Endothelial cell of umbilical vein (primary cell): ENCODE measurements at regions not wholly inside any gene's neighbourhood (a gene's known extent, or its start where the extent isn't known, plus 50 kb on each side); places are given as distances from the start of the nearest gene placed in this dataset.

Experiments used
- EZH2 ChIP-seq: IDR thresholded peaks from 2 replicates; pipeline ENCODE4 v1.6.1; 2012; ENCODE audit warnings: borderline replicate concordance, low read depth, mild to moderate bottlenecking, moderate library complexity, low read length, inconsistent platforms; ENCODE audit not compliant: severe bottlenecking
- FOS ChIP-seq: IDR thresholded peaks from 2 replicates; pipeline ENCODE4 v1.6.1; 2011; ENCODE audit warnings: mild to moderate bottlenecking, low read length, moderate library complexity, borderline replicate concordance; ENCODE audit not compliant: insufficient read depth
- JUN ChIP-seq: IDR thresholded peaks from 2 replicates; pipeline ENCODE4 v1.6.1; 2011; ENCODE audit warnings: borderline replicate concordance, low read depth; ENCODE audit not compliant: insufficient read length, insufficient read depth
- MYC ChIP-seq: IDR thresholded peaks from one replicate; pipeline ENCODE4 v1.6.1; 2011; ENCODE audit warnings: mild to moderate bottlenecking, low read depth, low read length
- POLR2A ChIP-seq: IDR thresholded peaks from 2 replicates; pipeline ENCODE4 v1.6.1; 2012; ENCODE audit warnings: low read depth, mild to moderate bottlenecking, control low read depth, low read length
- TF ChIP-seq, protein P1 (sequence below), 2 donors: IDR thresholded peaks; 1 replicate in 1 of 2; 2 replicates in 1 of 2; pipeline ENCODE4 v1.5.1; 2011; ENCODE audit warnings: low read length in 2 of 2, mild to moderate bottlenecking in 2 of 2, moderate library complexity in 2 of 2, control low read depth in 1 of 2, inconsistent platforms in 1 of 2, low read depth in 1 of 2; ENCODE audit not compliant: insufficient read depth in 1 of 2; ENCODE audit errors: extremely low read depth in 1 of 2
- TF ChIP-seq, protein P2 (sequence below): IDR thresholded peaks from 2 replicates; pipeline ENCODE4 v1.6.1; 2011; ENCODE audit not compliant: insufficient read depth, insufficient read length

DNA sequence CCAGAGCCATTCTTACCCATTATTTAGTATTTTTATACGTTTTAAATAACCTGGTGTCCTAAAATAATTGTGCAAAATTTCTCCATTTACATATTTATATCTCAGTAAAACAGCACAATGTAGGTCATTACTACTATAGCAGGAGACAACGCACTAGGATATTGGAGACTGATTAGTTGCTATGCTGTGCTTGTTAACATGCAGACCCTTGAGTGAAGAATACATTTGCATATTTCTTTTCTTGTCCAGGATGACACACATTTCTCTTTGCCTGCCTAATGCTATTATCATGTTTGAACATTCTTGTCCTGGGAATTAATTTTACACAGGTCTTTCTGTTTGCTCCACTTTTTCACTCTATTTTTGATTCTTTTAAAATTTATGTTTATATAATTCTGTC, 823.8 kb upstream of the ATXN8OS start:
- TF ChIP-seq, protein P1, sequence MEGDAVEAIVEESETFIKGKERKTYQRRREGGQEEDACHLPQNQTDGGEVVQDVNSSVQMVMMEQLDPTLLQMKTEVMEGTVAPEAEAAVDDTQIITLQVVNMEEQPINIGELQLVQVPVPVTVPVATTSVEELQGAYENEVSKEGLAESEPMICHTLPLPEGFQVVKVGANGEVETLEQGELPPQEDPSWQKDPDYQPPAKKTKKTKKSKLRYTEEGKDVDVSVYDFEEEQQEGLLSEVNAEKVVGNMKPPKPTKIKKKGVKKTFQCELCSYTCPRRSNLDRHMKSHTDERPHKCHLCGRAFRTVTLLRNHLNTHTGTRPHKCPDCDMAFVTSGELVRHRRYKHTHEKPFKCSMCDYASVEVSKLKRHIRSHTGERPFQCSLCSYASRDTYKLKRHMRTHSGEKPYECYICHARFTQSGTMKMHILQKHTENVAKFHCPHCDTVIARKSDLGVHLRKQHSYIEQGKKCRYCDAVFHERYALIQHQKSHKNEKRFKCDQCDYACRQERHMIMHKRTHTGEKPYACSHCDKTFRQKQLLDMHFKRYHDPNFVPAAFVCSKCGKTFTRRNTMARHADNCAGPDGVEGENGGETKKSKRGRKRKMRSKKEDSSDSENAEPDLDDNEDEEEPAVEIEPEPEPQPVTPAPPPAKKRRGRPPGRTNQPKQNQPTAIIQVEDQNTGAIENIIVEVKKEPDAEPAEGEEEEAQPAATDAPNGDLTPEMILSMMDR (IDR thresholded peaks at IDR 0.05; ENCODE audit: extremely low read depth in 1 of 2, insufficient read depth in 1 of 2, low read depth in 1 of 2, low read length in 2 of 2): no peak
- TF ChIP-seq FOS: no peak
- TF ChIP-seq MYC: no peak
- TF ChIP-seq EZH2: no peak
- no peak for TF ChIP-seq POLR2A
- TF ChIP-seq, protein P2, sequence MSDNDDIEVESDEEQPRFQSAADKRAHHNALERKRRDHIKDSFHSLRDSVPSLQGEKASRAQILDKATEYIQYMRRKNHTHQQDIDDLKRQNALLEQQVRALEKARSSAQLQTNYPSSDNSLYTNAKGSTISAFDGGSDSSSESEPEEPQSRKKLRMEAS: no peak
- no peak for TF ChIP-seq JUN
